ENCODE measurements at regions not wholly inside any gene's neighbourhood (a gene's known extent, or its start where the extent isn't known, plus 50 kb on each side); places are given as distances from the start of the nearest gene placed in this dataset.
"Not testable (repeated sequence)": the region's sequence is repeated elsewhere in the genome, so short reads cannot be mapped to it uniquely, and the experiment has no call there.

GRCh38 chr21:10417551-10418002 is 103.8 kb upstream of the TPTE start:
- H3K4me1 Mint-ChIP-seq; H3K4me1 ChIP-seq (ENCODE audit: control insufficient read depth, insufficient read depth, low read length, poor library complexity, severe bottlenecking); H3K27me3 ChIP-seq (ENCODE audit: control insufficient read depth, insufficient read depth, low read length); ATAC-seq (ENCODE audit: low read depth in 2 of 2); H3K4me3 Mint-ChIP-seq; H3K4me3 ChIP-seq (ENCODE audit: low read depth, low read length); DNase-seq; H3K27ac ChIP-seq (ENCODE audit: insufficient read depth, low read length, poor library complexity, severe bottlenecking); H3K36me3 Mint-ChIP-seq; H3K9me3 Mint-ChIP-seq; H3K27me3 Mint-ChIP-seq; H3K36me3 ChIP-seq (ENCODE audit: control insufficient read depth, insufficient read depth, low read length); H3K27ac Mint-ChIP-seq: not testable (repeated sequence)
- H3K9me3 ChIP-seq (ENCODE audit: control insufficient read depth in 2 of 2, low read length in 2 of 2), result peaks cover 30 to 54% of the 10 kb centered on the region in 2 experiments

GRCh38 chr21:10418250-10419048 is 102.9 kb upstream of the TPTE start:
- H3K27me3 Mint-ChIP-seq; H3K36me3 Mint-ChIP-seq; H3K36me3 ChIP-seq (ENCODE audit: control insufficient read depth, insufficient read depth, low read length); H3K4me1 ChIP-seq (ENCODE audit: control insufficient read depth, insufficient read depth, low read length, poor library complexity, severe bottlenecking); DNase-seq; H3K9me3 Mint-ChIP-seq; H3K27me3 ChIP-seq (ENCODE audit: control insufficient read depth, insufficient read depth, low read length); H3K4me3 Mint-ChIP-seq; H3K27ac Mint-ChIP-seq; H3K4me1 Mint-ChIP-seq; H3K27ac ChIP-seq (ENCODE audit: insufficient read depth, low read length, poor library complexity, severe bottlenecking); ATAC-seq (ENCODE audit: low read depth in 2 of 2); H3K4me3 ChIP-seq (ENCODE audit: low read depth, low read length): not testable (repeated sequence)
- H3K9me3 ChIP-seq (ENCODE audit: control insufficient read depth in 2 of 2, low read length in 2 of 2), result peaks cover 30 to 51% of the 10 kb centered on the region in 2 experiments

DNA sequence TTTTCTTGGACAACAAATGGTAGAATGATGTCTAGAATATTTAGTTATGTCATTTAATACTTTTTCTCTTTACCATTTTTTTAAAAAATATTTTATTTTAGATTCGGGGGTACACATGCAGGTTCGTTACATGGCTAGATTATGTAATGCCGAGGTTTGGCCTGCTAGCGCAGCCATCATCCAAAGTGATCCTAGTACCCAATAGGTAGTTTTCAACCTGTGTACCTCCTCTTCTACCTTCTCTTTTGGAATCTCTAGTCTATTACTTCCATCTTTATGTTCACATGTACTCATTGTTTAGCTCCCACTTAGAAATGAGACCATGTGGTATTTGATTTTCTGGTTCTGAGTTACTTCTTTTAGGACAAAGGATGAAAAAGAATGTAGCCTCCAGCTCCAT is 100.2 kb upstream of the TPTE start:
- H3K27me3 Mint-ChIP-seq; H3K4me1 ChIP-seq (ENCODE audit: control insufficient read depth, insufficient read depth, low read length, poor library complexity, severe bottlenecking); H3K4me1 Mint-ChIP-seq; H3K27me3 ChIP-seq (ENCODE audit: control insufficient read depth, insufficient read depth, low read length); H3K4me3 Mint-ChIP-seq; DNase-seq; H3K36me3 Mint-ChIP-seq; H3K27ac ChIP-seq (ENCODE audit: insufficient read depth, low read length, poor library complexity, severe bottlenecking); H3K9me3 Mint-ChIP-seq; H3K36me3 ChIP-seq (ENCODE audit: control insufficient read depth, insufficient read depth, low read length); ATAC-seq (ENCODE audit: low read depth in 2 of 2); H3K27ac Mint-ChIP-seq; H3K4me3 ChIP-seq (ENCODE audit: low read depth, low read length): not testable (repeated sequence)
- peaks cover 33 to 50% of the 10 kb centered on the region in 2 experiments for H3K9me3 ChIP-seq (ENCODE audit: control insufficient read depth in 2 of 2, low read length in 2 of 2)

- H3K36me3 ChIP-seq (ENCODE audit: control insufficient read depth, insufficient read depth, low read length); H3K27me3 Mint-ChIP-seq; DNase-seq; H3K36me3 Mint-ChIP-seq; ATAC-seq (ENCODE audit: low read depth in 2 of 2); H3K27ac Mint-ChIP-seq; H3K27ac ChIP-seq (ENCODE audit: insufficient read depth, low read length, poor library complexity, severe bottlenecking); H3K27me3 ChIP-seq (ENCODE audit: control insufficient read depth, insufficient read depth, low read length); H3K4me1 ChIP-seq (ENCODE audit: control insufficient read depth, insufficient read depth, low read length, poor library complexity, severe bottlenecking); H3K4me3 Mint-ChIP-seq; H3K4me3 ChIP-seq (ENCODE audit: low read depth, low read length); H3K9me3 Mint-ChIP-seq; H3K4me1 Mint-ChIP-seq: not testable (repeated sequence)
- H3K9me3 ChIP-seq (ENCODE audit: control insufficient read depth in 2 of 2, low read length in 2 of 2), result peaks cover 29 to 46% of the 10 kb centered on the region in 2 experiments
Observed at GRCh38 chr21:10421601-10422000, 99.8 kb upstream of the TPTE start.

- H3K4me3 Mint-ChIP-seq; H3K4me1 Mint-ChIP-seq; H3K27me3 Mint-ChIP-seq; H3K4me1 ChIP-seq (ENCODE audit: control insufficient read depth, insufficient read depth, low read length, poor library complexity, severe bottlenecking); H3K36me3 ChIP-seq (ENCODE audit: control insufficient read depth, insufficient read depth, low read length); DNase-seq; H3K9me3 Mint-ChIP-seq; H3K27me3 ChIP-seq (ENCODE audit: control insufficient read depth, insufficient read depth, low read length); H3K27ac ChIP-seq (ENCODE audit: insufficient read depth, low read length, poor library complexity, severe bottlenecking); ATAC-seq (ENCODE audit: low read depth in 2 of 2); H3K36me3 Mint-ChIP-seq; H3K4me3 ChIP-seq (ENCODE audit: low read depth, low read length); H3K27ac Mint-ChIP-seq: not testable (repeated sequence)
- H3K9me3 ChIP-seq (ENCODE audit: control insufficient read depth in 2 of 2, low read length in 2 of 2), result peaks cover 33 to 41% of the 10 kb centered on the region in 2 experiments
Observed at GRCh38 chr21:10424097-10424886, 97.1 kb upstream of the TPTE start.

- not testable (repeated sequence) for DNase-seq; H3K36me3 ChIP-seq (ENCODE audit: control insufficient read depth, insufficient read depth, low read length); H3K27ac Mint-ChIP-seq; H3K4me3 Mint-ChIP-seq; H3K4me1 Mint-ChIP-seq; H3K4me1 ChIP-seq (ENCODE audit: control insufficient read depth, insufficient read depth, low read length, poor library complexity, severe bottlenecking); H3K36me3 Mint-ChIP-seq; H3K9me3 Mint-ChIP-seq; ATAC-seq (ENCODE audit: low read depth in 2 of 2); H3K27me3 ChIP-seq (ENCODE audit: control insufficient read depth, insufficient read depth, low read length); H3K27me3 Mint-ChIP-seq; H3K4me3 ChIP-seq (ENCODE audit: low read depth, low read length); H3K27ac ChIP-seq (ENCODE audit: insufficient read depth, low read length, poor library complexity, severe bottlenecking)
- peaks cover 33 to 42% of the 10 kb centered on the region in 2 experiments for H3K9me3 ChIP-seq (ENCODE audit: control insufficient read depth in 2 of 2, low read length in 2 of 2)
Observed at GRCh38 chr21:10424887-10425145, 96.6 kb upstream of the TPTE start.

DNA sequence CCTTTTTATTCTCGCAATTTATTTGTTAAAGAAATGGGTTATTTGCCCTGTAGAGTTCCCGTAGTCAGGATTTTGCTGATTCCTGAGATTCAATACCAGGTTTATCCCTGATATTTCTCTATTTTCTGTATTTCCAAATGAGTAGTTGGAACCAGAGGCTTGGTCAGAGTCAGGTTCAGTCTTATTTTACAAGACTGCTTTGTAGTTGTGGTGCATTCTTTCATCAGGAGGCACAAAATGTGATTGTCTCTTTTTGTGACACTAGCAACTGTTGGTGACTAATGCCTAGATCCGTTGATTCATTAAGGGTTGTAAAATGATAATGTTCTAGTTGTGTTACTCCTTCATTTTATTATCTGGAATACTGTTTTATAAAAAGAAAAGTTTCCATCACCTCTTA is 95.5 kb upstream of the TPTE start:
- Mint-ChIP-seq H3K27ac (no peak overlapping the region), H3K4me3 (no peak overlapping the region)

DNA sequence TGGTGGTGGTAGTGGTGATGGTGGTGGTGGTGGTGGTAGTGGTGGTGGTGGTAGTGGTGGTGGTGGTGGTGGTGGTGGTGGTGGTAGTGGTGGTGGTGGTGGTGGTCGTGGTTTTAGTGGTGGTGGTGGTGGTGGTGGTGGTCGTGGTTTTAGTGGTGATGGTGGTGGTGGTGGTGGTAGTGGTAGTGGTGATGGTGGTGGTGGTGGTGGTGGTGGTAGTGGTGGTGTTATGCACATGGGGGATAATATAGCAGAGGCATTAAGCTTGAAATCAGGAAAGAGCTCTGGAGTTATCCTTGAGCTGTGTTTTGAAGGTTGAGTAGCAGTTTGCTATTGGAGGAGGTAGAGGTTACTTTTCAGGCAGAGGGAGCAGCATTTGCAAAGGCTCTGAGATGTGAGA is 94.6 kb upstream of the TPTE start:
- not testable (repeated sequence) for H3K36me3 Mint-ChIP-seq; H3K4me3 Mint-ChIP-seq; H3K4me3 ChIP-seq (ENCODE audit: low read depth, low read length); H3K36me3 ChIP-seq (ENCODE audit: control insufficient read depth, insufficient read depth, low read length); H3K9me3 Mint-ChIP-seq; H3K4me1 ChIP-seq (ENCODE audit: control insufficient read depth, insufficient read depth, low read length, poor library complexity, severe bottlenecking); H3K27me3 Mint-ChIP-seq; H3K27ac ChIP-seq (ENCODE audit: insufficient read depth, low read length, poor library complexity, severe bottlenecking); DNase-seq; H3K27me3 ChIP-seq (ENCODE audit: control insufficient read depth, insufficient read depth, low read length); H3K4me1 Mint-ChIP-seq; ATAC-seq (ENCODE audit: low read depth in 2 of 2); H3K27ac Mint-ChIP-seq
- peaks cover 27 to 62% of the 10 kb centered on the region in 2 experiments for H3K9me3 ChIP-seq (ENCODE audit: control insufficient read depth in 2 of 2, low read length in 2 of 2)

More for the DNA sequence above, 95.5 kb upstream of the TPTE start:
- Mint-ChIP-seq H3K4me1 (no peaks in the 10 kb centered on the region), H3K9me3 (peaks cover 0 to 2% (median 0%) of the 10 kb centered on the region in 7 donors), H3K36me3 (no peaks in the 10 kb centered on the region), H3K27me3 (no peaks in the 10 kb centered on the region)
- H3K9me3 ChIP-seq (ENCODE audit: control insufficient read depth in 2 of 2, low read length in 2 of 2), result peaks cover 29 to 52% of the 10 kb centered on the region in 2 experiments
- H3K36me3 ChIP-seq (ENCODE audit: control insufficient read depth, insufficient read depth, low read length), result no peaks in the 10 kb centered on the region
- H3K27me3 ChIP-seq (ENCODE audit: control insufficient read depth, insufficient read depth, low read length), result no peaks in the 10 kb centered on the region
- DNase-seq (no peak), ATAC-seq (ENCODE audit: low read depth in 2 of 2) (no peak)
- H3K27ac ChIP-seq (ENCODE audit: insufficient read depth, low read length, poor library complexity, severe bottlenecking), result no peak overlapping the region
- no peak overlapping the region for H3K4me3 ChIP-seq (ENCODE audit: low read depth, low read length)
- H3K4me1 ChIP-seq (ENCODE audit: control insufficient read depth, insufficient read depth, low read length, poor library complexity, severe bottlenecking), result no peaks in the 10 kb centered on the region

All from CD4-positive, CD25-positive, alpha-beta regulatory T cell (primary cell).